Stimulated activated CD4-positive, alpha-beta T cell treated with anti-CD3 and anti-CD28 coated beads, Interleukin-1b, Interleukin-23, amount 100 ng/mL, for 24 hours (primary cell): ENCODE measurements at regions not wholly inside any gene's neighbourhood (a gene's known extent, or its start where the extent isn't known, plus 50 kb on each side); places are given as distances from the start of the nearest gene placed in this dataset.

Source experiments
- DNase-seq, 4 experiments: peaks; one replicate each; pipeline ENCODE4 v3.0.0-alpha.2; 2020; ENCODE audit warnings: low read depth in 4 of 4, low spot score in 1 of 4

DNA sequence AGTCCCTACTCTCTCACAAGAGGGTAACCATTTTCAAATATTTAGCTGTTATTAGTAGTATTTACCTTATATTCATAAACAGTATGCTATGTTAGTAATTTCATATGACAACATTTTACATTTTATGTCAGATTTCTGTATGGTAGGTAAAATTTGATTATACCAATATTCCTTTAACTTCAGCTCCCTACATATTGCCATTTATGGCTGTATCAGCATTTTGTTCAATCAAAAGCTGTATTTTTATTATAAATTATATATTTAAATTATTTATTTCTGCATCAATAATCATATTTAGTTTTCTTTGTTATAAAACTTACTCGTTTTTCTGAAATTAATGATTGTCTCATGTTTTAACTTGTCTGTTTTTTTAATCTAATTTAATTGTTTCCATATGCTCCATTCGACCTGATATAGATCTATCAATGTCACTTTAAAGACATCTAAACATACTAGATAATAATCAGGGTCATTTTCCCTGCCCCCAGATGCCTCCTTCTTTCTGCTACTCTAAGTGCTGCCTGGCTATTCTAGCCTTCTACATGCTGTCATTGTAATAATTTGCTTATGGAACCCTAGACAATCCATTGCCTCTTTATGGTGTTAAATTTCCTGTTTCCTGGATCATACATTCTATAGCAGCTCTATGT, 1976.7 kb upstream of the ADGRL3 start:
- DNase-seq, result no peak

GRCh38 chr4:59238212-59238611, 1961.9 kb upstream of the ADGRL3 start:
- DNase-seq, result no peak

DNA sequence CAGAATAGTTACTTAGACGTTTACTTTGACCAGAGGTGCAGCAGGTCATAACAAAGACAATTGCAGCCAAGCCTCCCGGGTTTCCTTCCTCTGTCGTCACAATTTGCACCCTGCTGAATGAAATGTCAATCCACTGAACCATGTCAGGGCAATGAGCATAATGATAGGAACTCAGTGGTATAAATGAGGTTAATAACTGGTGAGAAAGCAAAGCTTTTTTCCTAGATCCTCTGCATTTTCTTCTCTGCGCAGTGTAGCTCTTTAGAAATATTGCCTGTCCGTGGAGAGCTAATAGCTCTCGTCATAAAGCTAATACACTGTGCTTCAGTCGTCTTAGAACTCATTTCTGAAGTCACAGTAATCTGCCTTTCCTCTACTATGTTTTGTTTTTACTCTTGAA, 1960.1 kb upstream of the ADGRL3 start:
- DNase-seq, result no peak

DNA sequence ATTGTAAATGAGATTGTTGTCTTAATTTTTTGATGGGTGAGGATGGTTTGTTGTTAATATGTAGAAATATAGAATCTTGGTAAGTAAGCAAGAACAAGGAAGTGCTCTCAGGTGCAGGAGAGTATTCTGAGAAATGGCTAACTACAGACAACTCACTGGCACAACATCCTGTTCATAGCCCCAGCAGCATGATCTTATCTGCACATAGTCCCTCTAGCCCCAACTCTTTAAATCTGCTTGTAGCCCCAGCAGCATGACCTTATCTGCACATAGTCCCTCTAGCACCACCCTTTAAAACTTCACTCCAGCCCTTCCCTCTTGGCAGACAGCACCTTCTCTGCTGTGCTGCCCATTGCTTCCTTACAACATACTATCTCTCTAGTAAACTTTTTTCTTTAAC, 1957.1 kb upstream of the ADGRL3 start:
- no peak for DNase-seq

DNA sequence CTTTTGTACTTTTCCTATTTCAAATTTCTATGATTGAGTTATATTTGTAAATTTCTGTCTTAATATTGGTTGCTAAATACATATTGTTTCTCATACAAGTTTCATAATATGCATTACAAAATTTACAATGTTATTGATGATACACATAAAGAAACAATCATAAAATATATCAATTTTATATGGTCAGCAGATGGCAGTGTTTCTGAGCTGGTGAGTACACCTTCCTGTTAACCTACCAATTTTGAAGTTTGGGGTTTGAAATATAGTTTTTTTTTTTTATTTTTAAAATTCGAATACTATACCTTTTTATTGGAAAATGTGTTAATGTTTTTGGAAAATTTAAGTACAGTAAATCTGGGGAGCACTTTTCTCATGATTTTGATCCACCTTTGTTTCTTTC, 1953.1 kb upstream of the ADGRL3 start:
- DNase-seq, result no peak

- no peak for DNase-seq
These were observed 1951.8 kb upstream of the ADGRL3 start for GRCh38 chr4:59248313-59248712.

- DNase-seq, result no peak
These were observed 1951.0 kb upstream of the ADGRL3 start for GRCh38 chr4:59249110-59249509.

- DNase-seq, result no peak
These were observed 1942.1 kb upstream of the ADGRL3 start for GRCh38 chr4:59258002-59258401.

GRCh38 chr4:59307609-59308008, 1892.5 kb upstream of the ADGRL3 start:
- no peak for DNase-seq

- DNase-seq, result no peak
These were observed 1885.5 kb upstream of the ADGRL3 start for GRCh38 chr4:59314637-59315036.

- DNase-seq, result no peak
These were observed 1860.5 kb upstream of the ADGRL3 start for GRCh38 chr4:59339631-59340030.

DNA sequence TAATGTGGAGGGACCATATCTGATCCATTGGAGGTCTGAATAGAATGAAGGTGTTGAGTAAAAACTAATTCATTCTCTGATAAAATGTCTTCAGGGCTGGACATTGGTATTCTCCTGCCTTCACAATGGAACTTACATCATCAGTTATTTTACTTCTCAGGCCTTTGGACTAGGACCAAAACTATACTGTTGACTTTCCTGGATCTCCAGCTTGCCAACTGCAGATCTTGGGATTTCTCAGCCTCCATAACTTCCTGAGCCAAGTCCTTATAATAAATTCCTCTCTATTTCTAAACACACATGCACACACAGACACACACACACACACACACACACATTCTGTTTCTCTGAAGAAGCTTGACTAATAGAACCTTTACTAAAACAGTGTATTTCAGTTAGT, 1858.6 kb upstream of the ADGRL3 start:
- no peak for DNase-seq

DNA sequence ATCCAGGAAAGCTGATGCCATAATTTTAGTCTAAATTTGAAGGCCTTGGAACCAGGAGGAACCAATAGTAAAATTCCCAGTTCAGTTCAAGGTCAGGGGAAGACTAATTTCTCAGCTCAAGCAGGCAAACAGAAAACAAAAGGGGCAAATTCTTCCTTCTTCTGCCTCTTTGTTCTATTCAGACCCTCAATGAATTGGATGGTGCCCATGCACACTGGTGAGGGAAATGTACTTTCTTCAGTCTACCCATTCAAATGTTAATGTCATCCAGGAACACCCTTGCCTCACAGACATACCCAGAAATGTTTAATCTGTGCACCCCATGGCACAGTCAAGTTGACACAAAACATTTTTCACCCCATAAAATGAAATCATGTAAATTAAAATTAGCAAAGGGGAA, 1851.2 kb upstream of the ADGRL3 start:
- DNase-seq, result no peak

DNA sequence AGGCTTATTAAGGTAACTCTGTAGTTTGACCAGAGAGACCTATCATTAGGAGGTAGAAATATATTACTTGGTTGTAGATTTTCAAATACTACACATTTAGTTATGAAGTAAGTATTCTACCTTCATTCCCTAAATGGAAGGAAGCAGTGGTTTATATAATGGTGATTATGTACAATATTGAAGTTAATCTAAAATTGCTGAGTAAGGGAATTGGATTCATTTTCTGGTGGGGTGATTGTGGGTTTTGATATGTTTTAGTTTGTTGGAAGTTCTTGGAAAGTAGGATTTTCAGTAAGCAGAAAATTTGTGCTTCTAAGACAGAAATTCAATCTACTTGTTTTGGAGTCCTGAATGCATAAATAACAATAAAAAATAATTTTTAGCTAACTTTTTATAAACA, 1830.9 kb upstream of the ADGRL3 start:
- DNase-seq, result no peak

DNA sequence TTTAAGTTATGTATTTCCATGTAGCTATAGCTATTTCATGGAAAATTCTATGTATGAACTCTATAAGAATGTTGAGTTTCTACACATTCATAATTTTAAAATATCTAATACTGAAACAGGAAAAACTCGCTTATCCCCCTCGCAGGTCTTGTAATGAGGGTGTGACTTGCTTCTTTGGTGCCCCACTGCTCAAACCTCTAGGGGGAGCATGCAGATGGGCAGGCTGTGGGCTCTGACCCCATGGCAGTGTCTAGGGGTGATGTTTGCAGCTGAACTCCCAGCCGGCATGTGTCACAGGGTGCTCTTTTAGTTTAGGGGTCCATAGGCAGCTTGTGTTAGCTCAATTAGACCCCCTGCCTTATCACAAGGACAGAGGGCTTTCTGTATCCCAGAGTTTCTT, 1825.7 kb upstream of the ADGRL3 start:
- no peak for DNase-seq

GRCh38 chr4:59380841-59381366, 1819.2 kb upstream of the ADGRL3 start:
- no peak for DNase-seq

- no peak for DNase-seq
These were observed 1818.5 kb upstream of the ADGRL3 start for GRCh38 chr4:59381591-59381990.

DNA sequence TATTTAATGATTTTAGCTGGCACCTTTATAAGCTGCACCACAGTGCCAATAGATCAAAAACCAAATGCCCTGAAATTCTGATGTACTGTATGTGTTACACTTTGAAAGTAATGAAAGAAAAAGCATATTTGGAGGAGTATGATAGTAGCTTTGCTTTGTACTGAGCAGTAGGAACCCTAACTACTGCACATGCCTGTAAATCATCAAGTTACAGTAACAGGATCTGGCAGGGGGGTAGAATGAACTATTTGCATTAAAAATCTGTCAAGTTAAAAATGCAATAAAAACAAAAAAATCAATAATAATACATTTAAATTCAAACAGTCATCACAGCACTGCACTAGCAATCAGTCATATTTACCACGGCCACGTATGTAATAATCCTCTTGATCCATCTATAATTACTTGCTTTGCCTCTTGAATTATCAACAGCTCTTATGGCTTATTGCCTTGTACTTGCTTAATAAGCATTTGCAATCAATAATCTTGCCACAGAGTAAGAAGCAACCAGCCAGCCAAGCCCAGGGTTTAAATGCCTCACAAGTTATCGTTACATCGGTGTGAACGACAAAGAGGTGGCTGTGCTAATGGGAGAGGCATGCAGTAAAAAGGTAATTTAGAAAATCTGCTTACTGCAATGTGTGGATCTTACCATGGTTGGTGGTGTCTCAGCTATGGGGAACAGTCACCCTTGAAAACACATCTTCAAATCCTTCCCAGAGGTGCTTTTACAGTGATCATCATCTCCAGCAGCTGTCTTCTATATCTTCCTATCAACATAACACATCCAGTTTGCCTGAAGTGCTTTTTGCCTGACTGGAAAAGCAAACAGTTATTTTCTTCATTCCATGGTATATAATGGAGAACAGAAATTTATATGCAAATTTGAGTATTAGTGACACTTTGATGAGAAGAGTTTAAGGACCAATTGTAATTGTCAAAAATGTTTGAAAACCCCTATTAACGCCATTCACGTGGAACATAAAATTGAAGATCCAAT, 1812.1 kb upstream of the ADGRL3 start:
- no peak for DNase-seq

GRCh38 chr4:59393780-59394179, 1806.3 kb upstream of the ADGRL3 start:
- no peak for DNase-seq

DNA sequence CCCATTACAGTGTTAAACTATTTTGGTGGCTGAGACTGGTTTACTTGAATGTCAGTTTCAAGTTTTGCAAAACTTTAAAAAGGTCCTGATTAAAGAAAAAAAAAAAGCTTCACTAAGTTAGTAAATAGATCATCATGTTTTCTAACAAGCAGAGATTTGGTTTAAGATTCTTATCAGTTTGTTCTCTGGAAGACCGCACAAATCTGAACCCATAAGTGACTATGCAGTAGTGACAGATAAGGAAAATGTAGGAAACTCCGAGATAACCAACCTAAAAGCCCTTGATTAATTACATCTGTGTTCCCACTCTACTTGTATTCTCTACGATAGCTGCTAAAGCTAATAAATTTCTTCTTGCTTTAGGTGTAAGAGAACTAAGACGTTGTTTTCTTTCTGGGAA, 1799.8 kb upstream of the ADGRL3 start:
- no peak for DNase-seq

- DNase-seq, result no peak
These were observed 1790.5 kb upstream of the ADGRL3 start for GRCh38 chr4:59409647-59410046.

DNA sequence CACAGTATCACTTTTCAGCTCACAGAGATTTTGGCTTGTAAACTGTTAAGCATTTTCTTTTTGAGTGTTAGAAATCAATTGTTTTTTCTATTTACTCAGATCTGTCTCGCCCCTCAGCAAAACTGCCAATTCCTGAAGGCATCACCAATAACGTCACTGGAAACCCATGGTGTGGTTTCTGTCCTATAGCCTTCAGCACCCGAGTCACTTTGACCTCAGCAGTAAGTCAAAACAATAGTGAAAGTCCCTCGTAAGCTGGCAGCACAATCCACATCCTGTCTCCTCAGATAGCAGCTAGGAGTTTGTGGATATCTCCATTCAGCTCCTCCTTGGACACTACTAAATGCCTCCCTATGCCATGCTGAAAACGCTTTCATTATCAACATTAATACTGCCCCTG, 1787.4 kb upstream of the ADGRL3 start:
- no peak for DNase-seq
